ENCODE measurements at regions not wholly inside any gene's neighbourhood (a gene's known extent, or its start where the extent isn't known, plus 50 kb on each side); places are given as distances from the start of the nearest gene placed in this dataset.

- TF ChIP-seq, protein P1, sequence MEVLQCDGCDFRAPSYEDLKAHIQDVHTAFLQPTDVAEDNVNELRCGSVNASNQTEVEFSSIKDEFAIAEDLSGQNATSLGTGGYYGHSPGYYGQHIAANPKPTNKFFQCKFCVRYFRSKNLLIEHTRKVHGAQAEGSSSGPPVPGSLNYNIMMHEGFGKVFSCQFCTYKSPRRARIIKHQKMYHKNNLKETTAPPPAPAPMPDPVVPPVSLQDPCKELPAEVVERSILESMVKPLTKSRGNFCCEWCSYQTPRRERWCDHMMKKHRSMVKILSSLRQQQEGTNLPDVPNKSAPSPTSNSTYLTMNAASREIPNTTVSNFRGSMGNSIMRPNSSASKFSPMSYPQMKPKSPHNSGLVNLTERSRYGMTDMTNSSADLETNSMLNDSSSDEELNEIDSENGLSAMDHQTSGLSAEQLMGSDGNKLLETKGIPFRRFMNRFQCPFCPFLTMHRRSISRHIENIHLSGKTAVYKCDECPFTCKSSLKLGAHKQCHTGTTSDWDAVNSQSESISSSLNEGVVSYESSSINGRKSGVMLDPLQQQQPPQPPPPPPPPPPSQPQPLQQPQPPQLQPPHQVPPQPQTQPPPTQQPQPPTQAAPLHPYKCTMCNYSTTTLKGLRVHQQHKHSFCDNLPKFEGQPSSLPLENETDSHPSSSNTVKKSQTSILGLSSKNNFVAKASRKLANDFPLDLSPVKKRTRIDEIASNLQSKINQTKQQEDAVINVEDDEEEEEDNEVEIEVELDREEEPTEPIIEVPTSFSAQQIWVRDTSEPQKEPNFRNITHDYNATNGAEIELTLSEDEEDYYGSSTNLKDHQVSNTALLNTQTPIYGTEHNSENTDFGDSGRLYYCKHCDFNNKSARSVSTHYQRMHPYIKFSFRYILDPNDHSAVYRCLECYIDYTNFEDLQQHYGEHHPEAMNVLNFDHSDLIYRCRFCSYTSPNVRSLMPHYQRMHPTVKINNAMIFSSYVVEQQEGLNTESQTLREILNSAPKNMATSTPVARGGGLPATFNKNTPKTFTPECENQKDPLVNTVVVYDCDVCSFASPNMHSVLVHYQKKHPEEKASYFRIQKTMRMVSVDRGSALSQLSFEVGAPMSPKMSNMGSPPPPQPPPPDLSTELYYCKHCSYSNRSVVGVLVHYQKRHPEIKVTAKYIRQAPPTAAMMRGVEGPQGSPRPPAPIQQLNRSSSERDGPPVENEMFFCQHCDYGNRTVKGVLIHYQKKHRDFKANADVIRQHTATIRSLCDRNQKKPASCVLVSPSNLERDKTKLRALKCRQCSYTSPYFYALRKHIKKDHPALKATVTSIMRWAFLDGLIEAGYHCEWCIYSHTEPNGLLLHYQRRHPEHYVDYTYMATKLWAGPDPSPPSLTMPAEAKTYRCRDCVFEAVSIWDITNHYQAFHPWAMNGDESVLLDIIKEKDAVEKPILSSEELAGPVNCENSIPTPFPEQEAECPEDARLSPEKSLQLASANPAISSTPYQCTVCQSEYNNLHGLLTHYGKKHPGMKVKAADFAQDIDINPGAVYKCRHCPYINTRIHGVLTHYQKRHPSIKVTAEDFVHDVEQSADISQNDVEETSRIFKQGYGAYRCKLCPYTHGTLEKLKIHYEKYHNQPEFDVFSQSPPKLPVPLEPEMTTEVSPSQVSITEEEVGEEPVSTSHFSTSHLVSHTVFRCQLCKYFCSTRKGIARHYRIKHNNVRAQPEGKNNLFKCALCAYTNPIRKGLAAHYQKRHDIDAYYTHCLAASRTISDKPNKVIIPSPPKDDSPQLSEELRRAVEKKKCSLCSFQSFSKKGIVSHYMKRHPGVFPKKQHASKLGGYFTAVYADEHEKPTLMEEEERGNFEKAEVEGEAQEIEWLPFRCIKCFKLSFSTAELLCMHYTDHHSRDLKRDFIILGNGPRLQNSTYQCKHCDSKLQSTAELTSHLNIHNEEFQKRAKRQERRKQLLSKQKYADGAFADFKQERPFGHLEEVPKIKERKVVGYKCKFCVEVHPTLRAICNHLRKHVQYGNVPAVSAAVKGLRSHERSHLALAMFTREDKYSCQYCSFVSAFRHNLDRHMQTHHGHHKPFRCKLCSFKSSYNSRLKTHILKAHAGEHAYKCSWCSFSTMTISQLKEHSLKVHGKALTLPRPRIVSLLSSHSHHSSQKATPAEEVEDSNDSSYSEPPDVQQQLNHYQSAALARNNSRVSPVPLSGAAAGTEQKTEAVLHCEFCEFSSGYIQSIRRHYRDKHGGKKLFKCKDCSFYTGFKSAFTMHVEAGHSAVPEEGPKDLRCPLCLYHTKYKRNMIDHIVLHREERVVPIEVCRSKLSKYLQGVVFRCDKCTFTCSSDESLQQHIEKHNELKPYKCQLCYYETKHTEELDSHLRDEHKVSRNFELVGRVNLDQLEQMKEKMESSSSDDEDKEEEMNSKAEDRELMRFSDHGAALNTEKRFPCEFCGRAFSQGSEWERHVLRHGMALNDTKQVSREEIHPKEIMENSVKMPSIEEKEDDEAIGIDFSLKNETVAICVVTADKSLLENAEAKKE (CRISPR knock-in tag; IDR thresholded peaks at IDR 0.05): no peak
- TF ChIP-seq CTCF (conservative IDR thresholded peaks at IDR 0.05; ENCODE audit: low read depth in 2 of 2) (no peak), JUNB (IDR thresholded peaks at IDR 0.05; ENCODE audit: unreplicated experiment) (no peak)
Observed at GRCh38 chr22:48849963-48850657, 977.6 kb downstream of the BRD1 start (continued).

DNA sequence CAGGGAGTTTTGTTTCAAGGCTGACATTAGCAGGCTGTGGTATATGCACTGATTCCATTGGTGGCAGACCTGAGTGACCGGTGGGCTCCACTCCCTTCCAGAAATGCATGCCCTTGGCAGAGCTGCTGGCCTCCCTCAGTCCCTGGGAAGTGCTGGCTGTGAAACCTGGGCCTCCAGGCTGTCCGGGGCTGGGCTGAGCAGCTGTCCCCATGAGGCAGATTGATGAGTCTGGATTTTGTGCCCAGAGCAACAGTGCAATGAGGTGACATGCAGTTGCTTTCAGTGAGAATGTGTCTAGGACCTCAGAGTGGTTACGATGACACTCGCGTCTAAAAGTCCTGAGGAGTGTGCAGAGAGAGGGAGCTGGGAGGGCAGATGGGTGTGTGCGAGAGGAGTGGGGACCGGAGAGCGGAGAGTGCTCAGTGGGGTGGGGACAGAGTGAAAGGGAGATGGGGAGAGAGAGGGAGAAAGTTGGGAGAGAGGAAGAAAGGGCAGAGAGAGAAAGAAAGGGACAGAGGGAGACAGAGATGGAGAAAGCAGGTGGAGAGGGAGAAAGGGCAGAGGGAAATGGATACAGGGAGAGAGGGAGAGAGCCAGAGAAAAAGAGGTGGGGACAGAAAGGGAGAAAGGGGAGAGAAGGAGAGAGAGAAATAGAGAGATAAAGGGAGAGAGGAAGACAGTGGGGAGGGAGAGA lies 978.3 kb downstream of the BRD1 start:
- Mint-ChIP-seq H3K27me3 (ENCODE audit: insufficient read depth, low read depth, poor library complexity) (peaks cover 8% of the 10 kb centered on the region), H3K9me3 (peaks cover 3% of the 10 kb centered on the region; the same call in 1 of the 3 replicates), H3K4me3 (no peak overlapping the region), H3K27ac (no peak overlapping the region), H3K36me3 (ENCODE audit: low read depth) (no peaks in the 10 kb centered on the region), H3K4me1 (no peaks in the 10 kb centered on the region)
- Histone ChIP-seq H3F3A (replicated peaks; ENCODE audit: low read depth) (no peaks in the 10 kb centered on the region), H3K4me1 (ENCODE audit: insufficient read depth) (no peaks in the 10 kb centered on the region), H2AFZ (no peak overlapping the region), H3K27ac (ENCODE audit: low read depth) (no peak overlapping the region), H3K79me2 (replicated peaks; ENCODE audit: insufficient read depth) (no peaks in the 10 kb centered on the region), H3K27me3 (ENCODE audit: insufficient read depth) (no peaks in the 10 kb centered on the region), H3K4me2 (no peak overlapping the region), H3K4me3 (no peak overlapping the region), H3K9me2 (ENCODE audit: insufficient read depth) (no peaks in the 10 kb centered on the region), H3K36me3 (ENCODE audit: insufficient read depth) (peaks cover 3% of the 10 kb centered on the region; the same call in 1 of the 2 replicates), H4K20me1 (replicated peaks; ENCODE audit: insufficient read depth) (no peaks in the 10 kb centered on the region)
- DNase-seq (ENCODE audit: low spot score) (no peak), ATAC-seq (no peak)
- TF ChIP-seq POLR2AphosphoS5 (IDR thresholded peaks at IDR 0.05; ENCODE audit: low read depth): no peak
- TF ChIP-seq CREB1 (CRISPR knock-in tag; IDR thresholded peaks at IDR 0.05; ENCODE audit: low read depth): no peak
- no peak for TF ChIP-seq JUNB (IDR thresholded peaks at IDR 0.05; ENCODE audit: unreplicated experiment)
- TF ChIP-seq, protein P2, sequence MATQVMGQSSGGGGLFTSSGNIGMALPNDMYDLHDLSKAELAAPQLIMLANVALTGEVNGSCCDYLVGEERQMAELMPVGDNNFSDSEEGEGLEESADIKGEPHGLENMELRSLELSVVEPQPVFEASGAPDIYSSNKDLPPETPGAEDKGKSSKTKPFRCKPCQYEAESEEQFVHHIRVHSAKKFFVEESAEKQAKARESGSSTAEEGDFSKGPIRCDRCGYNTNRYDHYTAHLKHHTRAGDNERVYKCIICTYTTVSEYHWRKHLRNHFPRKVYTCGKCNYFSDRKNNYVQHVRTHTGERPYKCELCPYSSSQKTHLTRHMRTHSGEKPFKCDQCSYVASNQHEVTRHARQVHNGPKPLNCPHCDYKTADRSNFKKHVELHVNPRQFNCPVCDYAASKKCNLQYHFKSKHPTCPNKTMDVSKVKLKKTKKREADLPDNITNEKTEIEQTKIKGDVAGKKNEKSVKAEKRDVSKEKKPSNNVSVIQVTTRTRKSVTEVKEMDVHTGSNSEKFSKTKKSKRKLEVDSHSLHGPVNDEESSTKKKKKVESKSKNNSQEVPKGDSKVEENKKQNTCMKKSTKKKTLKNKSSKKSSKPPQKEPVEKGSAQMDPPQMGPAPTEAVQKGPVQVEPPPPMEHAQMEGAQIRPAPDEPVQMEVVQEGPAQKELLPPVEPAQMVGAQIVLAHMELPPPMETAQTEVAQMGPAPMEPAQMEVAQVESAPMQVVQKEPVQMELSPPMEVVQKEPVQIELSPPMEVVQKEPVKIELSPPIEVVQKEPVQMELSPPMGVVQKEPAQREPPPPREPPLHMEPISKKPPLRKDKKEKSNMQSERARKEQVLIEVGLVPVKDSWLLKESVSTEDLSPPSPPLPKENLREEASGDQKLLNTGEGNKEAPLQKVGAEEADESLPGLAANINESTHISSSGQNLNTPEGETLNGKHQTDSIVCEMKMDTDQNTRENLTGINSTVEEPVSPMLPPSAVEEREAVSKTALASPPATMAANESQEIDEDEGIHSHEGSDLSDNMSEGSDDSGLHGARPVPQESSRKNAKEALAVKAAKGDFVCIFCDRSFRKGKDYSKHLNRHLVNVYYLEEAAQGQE (IDR thresholded peaks at IDR 0.05; ENCODE audit: unreplicated experiment): no peak
- no peak for TF ChIP-seq STAT1 (IDR thresholded peaks at IDR 0.05; ENCODE audit: unreplicated experiment)
- no peak for TF ChIP-seq ZNF331 (CRISPR knock-in tag; IDR thresholded peaks at IDR 0.05; ENCODE audit: low read depth)
- TF ChIP-seq CTCF (conservative IDR thresholded peaks at IDR 0.05; ENCODE audit: low read depth in 2 of 2): no peak
- no peak for TF ChIP-seq ZNF114 (CRISPR knock-in tag; IDR thresholded peaks at IDR 0.05)

Data from GM23338 (cell line).